GM21619 (cell line): ENCODE measurements at regions not wholly inside any gene's neighbourhood (a gene's known extent, or its start where the extent isn't known, plus 50 kb on each side); places are given as distances from the start of the nearest gene placed in this dataset.
"Not testable (repeated sequence)": the region's sequence is repeated elsewhere in the genome, so short reads cannot be mapped to it uniquely, and the experiment has no call there.

Experiments used
- ATAC-seq: cut with Tn5 transposase; IDR thresholded peaks from one replicate; pipeline ENCODE4 v1.9.1; 2021; ENCODE audit not compliant: unreplicated experiment

- ATAC-seq = not testable (repeated sequence)
Measured at GRCh38 chr9:129296195-129296594, 118.1 kb upstream of the IER5L start.

GRCh38 chr9:129291041-129291501, 113.0 kb upstream of the IER5L start:
- no peak for ATAC-seq

GRCh38 chr9:129290606-129291005, 112.5 kb upstream of the IER5L start:
- ATAC-seq = no peak

GRCh38 chr9:129289883-129290282, 111.8 kb upstream of the IER5L start:
- ATAC-seq = no peak

GRCh38 chr9:129289131-129289731, 111.2 kb upstream of the IER5L start:
- no peak for ATAC-seq

- no peak for ATAC-seq
Measured at GRCh38 chr9:129287619-129288305, 109.7 kb upstream of the IER5L start.

- ATAC-seq = no peak
Measured at GRCh38 chr9:129285979-129286772, 108.1 kb upstream of the IER5L start.

GRCh38 chr9:129285382-129285781, 107.3 kb upstream of the IER5L start:
- no peak for ATAC-seq

GRCh38 chr9:129284607-129285291, 106.7 kb upstream of the IER5L start:
- no peak for ATAC-seq

GRCh38 chr9:129283705-129284606, 105.9 kb upstream of the IER5L start:
- no peak for ATAC-seq

GRCh38 chr9:129283291-129283691, 105.2 kb upstream of the IER5L start:
- no peak for ATAC-seq

GRCh38 chr9:129282731-129283211, 104.7 kb upstream of the IER5L start:
- no peak for ATAC-seq

- no peak for ATAC-seq
Measured at GRCh38 chr9:129282272-129282671, 104.2 kb upstream of the IER5L start.

- no peak for ATAC-seq
Measured at GRCh38 chr9:129281506-129282145, 103.6 kb upstream of the IER5L start.

GRCh38 chr9:129280623-129281271, 102.7 kb upstream of the IER5L start:
- no peak for ATAC-seq

GRCh38 chr9:129280236-129280622, 102.2 kb upstream of the IER5L start:
- no peak for ATAC-seq

GRCh38 chr9:129278391-129279237, 100.6 kb upstream of the IER5L start:
- no peak for ATAC-seq

GRCh38 chr9:129276486-129277230, 98.6 kb upstream of the IER5L start:
- no peak for ATAC-seq
